AG10803 (cell line): ENCODE measurements at regions not wholly inside any gene's neighbourhood (a gene's known extent, or its start where the extent isn't known, plus 50 kb on each side); places are given as distances from the start of the nearest gene placed in this dataset.
"Not testable (repeated sequence)": the region's sequence is repeated elsewhere in the genome, so short reads cannot be mapped to it uniquely, and the experiment has no call there.

Experiments used
- DNase-seq: peaks from one replicate; pipeline ENCODE4 v3.0.0; 2010; ENCODE audit warnings: low read depth
- H3K4me3 ChIP-seq: 2 replicates; pipeline ENCODE4 v1.5.1; 2011; ENCODE audit warnings: mild to moderate bottlenecking, low read length, control low read depth
- TF ChIP-seq, protein P1 (sequence below): conservative IDR thresholded peaks from 2 replicates; pipeline ENCODE4 v1.5.1; 2011; ENCODE audit warnings: mild to moderate bottlenecking, low read length, control low read depth, inconsistent platforms

DNA sequence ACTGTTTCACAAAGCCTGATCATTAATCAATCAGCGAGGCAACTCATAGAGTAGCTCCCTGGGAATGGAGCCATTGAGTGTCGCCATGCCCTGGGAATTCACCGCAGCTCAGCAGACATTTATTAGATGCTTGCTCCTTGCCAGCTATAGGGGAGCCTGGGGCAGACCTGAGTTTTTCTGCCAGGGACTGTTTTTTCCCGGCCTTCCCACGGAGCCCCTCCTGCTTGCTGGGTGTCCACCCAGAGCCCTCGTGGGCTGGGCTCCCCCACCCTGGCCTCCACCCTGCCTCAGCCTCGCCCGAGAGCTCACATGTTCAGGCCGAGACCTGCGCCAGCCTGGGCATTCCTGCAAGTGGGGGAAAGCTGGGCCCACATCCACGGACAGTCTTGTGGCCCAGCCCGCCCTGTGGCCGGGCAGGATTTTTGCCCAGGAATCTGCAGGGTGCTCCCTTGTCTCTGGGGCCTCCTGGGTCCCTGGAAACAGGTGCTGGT lies 64.9 kb downstream of the SMIM38 start:
- TF ChIP-seq, protein P1, sequence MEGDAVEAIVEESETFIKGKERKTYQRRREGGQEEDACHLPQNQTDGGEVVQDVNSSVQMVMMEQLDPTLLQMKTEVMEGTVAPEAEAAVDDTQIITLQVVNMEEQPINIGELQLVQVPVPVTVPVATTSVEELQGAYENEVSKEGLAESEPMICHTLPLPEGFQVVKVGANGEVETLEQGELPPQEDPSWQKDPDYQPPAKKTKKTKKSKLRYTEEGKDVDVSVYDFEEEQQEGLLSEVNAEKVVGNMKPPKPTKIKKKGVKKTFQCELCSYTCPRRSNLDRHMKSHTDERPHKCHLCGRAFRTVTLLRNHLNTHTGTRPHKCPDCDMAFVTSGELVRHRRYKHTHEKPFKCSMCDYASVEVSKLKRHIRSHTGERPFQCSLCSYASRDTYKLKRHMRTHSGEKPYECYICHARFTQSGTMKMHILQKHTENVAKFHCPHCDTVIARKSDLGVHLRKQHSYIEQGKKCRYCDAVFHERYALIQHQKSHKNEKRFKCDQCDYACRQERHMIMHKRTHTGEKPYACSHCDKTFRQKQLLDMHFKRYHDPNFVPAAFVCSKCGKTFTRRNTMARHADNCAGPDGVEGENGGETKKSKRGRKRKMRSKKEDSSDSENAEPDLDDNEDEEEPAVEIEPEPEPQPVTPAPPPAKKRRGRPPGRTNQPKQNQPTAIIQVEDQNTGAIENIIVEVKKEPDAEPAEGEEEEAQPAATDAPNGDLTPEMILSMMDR, result no peak
- H3K4me3 ChIP-seq, result no peak overlapping the region
- DNase-seq, result peak; percentile 68

DNA sequence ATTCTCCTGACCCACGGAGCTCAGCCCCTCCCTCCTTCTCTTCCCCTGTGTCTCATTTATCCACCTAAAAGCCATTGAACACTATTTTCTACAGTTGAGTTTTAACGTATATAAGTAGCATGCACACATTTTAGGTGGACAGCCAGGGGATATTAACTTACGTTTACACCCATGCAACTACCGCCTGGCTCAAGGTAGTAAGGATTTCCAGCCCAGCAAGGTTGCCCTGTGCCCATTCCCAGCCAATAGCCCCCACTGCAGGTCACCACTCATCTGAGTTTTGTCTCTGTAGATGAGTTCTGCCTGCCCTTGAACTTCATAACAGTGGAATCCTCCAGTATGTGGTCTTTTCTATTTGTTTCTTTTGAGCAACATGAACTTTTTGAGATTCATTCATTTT lies 65.4 kb downstream of the SMIM38 start:
- H3K4me3 ChIP-seq, result no peak overlapping the region
- no peak for DNase-seq
- TF ChIP-seq, protein P1, result no peak

DNA sequence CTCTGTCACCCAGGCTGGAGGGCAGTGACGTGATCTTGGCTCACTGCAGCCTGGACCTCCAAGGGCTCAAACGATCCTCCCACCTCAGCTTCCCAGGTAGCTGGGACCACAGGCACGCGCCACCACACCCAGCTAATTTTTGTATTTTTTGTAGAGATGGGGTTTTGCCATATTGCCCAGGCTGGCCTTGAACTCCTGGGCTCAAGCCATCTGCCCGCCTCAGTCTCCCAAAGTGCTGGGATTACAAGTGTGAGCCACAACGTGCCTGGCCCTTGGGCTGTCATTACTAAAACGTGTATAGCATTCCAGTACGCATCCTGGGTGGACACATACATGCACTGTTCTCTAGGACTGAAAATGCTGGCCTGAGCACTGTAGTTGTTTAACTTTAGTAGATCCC lies 65.9 kb downstream of the SMIM38 start:
- not testable (repeated sequence) for DNase-seq, H3K4me3 ChIP-seq

DNA sequence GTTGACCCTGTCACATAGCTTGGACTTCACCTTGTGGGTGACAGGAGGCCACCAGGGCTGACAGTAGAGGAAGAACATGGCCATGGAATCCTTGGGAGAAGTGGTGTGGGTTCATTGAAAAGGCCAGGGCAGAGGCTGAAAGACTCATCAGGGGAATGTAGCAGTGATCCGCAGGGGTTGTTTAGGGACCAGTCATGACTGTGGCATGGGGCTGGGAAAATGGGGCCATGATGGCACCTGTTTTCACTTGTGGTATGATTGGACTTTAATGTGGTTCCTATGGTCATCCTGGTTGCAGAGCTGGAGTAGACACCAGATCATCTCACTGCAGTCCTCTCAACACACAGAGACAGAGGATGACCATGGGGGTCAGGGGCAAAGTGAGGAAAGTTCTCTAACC lies 66.7 kb upstream of the MYEOV start:
- TF ChIP-seq, protein P1, result no peak

DNA sequence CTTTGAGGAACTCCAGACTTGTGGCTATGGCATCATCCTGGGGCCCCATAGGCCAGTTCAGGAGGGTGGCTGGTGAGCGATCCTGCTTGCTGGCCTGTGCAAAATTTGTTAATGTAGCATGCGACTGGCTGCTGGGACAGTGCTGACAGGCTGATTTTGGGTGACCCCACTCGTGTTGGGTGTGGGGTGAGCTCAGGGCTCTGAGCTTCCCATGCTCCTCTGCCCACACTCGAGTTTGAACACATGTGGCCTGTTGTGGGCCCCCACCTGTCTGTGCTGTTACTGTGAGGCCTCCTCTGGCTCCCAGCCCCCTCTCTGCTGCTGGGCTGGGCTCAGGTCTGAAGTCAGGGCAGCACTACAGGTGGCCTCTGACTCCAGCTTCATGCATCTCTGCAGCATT lies 64.4 kb upstream of the MYEOV start:
- TF ChIP-seq, protein P1, result no peak
- no peak overlapping the region for H3K4me3 ChIP-seq
- DNase-seq, result no peak

More for the DNA sequence above, 66.7 kb upstream of the MYEOV start:
- H3K4me3 ChIP-seq, result no peak overlapping the region
- DNase-seq, result no peak

DNA sequence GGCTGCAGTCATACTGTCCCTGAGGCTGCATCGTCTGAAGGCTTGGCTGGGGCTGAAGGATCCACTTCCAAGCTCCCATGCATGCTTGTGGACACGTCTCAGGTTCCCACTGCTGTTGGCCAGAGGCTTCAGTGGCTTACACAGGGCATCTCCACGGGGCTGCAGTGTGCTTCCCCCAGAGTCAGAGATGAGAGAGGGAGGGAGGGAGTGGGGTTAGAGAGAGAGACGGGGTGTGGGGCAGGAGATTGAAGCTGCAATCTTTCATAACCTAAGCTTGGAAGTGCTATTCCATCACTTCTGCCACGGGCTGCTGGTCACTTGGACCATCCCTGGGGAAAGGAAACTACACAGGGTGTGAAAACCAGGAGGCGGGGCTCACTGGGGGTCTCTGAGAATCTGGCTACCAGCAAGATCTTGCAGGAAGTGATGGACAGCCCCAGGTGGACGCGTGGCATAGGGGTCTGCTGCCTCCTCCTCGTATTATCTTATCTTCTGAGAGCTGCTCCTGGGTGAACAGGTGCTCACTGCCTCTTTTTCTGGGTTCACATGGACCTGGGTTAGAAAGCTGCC lies 63.0 kb upstream of the MYEOV start:
- TF ChIP-seq, protein P1, result no peak
- no peak overlapping the region for H3K4me3 ChIP-seq
- DNase-seq, result no peak

DNA sequence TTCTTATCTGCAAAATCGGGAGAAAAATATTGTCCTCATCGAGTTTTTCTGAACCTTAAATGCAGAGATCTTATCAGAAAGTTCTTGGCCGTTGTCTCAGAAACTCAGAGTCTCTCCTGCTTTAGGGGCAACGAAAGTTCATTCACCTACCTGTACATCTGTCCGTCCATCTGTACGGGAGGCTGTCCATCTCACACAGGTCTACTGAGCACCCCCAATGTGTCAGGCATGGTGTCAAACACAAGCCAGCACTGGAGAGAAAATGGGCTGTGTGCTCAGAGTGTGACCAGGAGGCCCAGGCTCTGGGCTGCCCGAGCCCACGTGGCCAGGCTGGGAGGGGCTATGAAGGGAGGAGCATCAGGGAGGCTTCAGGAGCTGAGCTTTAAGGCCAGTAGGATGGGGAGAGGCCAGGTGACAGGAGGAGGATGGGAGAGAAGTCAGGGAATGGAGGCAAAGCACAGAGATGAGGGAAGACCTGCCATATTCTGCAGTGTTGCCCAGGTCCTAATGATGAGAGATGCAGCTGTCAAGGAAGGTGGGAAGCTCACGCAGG lies 62.4 kb upstream of the MYEOV start:
- DNase-seq, result no peak
- TF ChIP-seq, protein P1, result no peak
- no peak overlapping the region for H3K4me3 ChIP-seq
